ENCODE measurements at regions not wholly inside any gene's neighbourhood (a gene's known extent, or its start where the extent isn't known, plus 50 kb on each side); places are given as distances from the start of the nearest gene placed in this dataset.

DNA sequence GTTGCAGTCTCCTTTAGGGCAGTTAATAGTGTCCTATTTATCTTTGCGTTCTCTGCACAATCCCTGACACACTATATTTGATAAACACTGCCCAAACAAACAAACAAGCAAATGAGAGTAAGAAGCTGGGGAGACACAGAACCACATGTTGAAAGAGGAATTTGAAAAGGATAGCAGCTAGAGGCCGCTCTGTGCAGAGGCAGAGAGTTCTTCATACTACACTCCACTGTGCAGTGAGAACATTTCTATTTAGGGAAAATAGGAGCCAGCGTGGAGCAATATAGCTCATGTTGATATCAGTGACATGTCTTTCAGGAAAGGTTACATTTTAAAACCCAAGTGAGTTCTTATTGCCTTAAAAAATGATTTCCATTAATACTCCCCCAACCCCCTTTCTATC is 140.3 kb upstream of the SEL1L start:
- TF ChIP-seq, protein P1, sequence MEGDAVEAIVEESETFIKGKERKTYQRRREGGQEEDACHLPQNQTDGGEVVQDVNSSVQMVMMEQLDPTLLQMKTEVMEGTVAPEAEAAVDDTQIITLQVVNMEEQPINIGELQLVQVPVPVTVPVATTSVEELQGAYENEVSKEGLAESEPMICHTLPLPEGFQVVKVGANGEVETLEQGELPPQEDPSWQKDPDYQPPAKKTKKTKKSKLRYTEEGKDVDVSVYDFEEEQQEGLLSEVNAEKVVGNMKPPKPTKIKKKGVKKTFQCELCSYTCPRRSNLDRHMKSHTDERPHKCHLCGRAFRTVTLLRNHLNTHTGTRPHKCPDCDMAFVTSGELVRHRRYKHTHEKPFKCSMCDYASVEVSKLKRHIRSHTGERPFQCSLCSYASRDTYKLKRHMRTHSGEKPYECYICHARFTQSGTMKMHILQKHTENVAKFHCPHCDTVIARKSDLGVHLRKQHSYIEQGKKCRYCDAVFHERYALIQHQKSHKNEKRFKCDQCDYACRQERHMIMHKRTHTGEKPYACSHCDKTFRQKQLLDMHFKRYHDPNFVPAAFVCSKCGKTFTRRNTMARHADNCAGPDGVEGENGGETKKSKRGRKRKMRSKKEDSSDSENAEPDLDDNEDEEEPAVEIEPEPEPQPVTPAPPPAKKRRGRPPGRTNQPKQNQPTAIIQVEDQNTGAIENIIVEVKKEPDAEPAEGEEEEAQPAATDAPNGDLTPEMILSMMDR (IDR thresholded peaks at IDR 0.05; ENCODE audit: poor library complexity, severe bottlenecking), result peak; percentile 38
- no peak for TF ChIP-seq RAD21 (conservative IDR thresholded peaks at IDR 0.05)
- no peak for TF ChIP-seq SMC3 (conservative IDR thresholded peaks at IDR 0.05; ENCODE audit: poor library complexity)
- no peak for TF ChIP-seq MXI1 (conservative IDR thresholded peaks at IDR 0.05; ENCODE audit: poor library complexity, severe bottlenecking)
- TF ChIP-seq EZH2 (IDR thresholded peaks at IDR 0.05; ENCODE audit: borderline replicate concordance, insufficient read depth, low read length, poor library complexity, severe bottlenecking), result no peak
- TF ChIP-seq EP300 (conservative IDR thresholded peaks at IDR 0.05; ENCODE audit: poor library complexity, severe bottlenecking), result no peak
